ENCODE measurements at regions not wholly inside any gene's neighbourhood (a gene's known extent, or its start where the extent isn't known, plus 50 kb on each side); places are given as distances from the start of the nearest gene placed in this dataset.

DNA sequence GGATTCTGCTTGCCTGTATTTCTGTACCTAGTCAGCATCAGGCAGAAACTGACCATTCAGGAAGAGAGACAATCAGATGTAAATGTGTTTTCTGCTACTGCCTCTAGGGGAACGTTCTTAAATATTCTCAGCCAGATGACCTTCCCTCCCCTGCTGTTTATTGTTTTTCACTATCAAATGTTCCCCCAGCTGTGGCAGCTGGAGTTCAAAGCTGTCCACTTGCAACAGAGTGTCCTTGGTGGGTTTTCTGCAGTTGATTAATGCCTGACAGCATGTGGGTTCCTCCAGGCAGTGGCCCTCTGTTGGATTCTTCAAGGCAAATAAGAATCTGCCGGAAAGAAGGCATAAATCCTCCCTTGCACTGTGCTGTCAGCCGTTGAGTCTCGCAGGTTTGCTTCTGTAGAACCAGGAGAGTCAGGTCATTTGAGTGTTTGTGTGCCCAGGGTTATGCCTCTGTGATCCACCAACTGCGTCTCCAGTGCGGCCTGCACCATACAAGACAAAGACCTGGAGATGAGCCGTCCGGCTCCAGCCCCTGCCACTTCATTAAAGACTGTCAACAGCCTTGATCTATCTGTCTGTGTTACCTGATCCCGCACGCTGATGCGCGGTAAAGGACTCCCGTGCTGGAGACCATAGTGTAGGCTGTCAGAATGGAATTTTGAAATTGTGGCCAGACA lies 203.4 kb downstream of the GADD45G start:
- Histone ChIP-seq H3K27ac (ENCODE audit: low read depth in 1 of 2, low read length in 2 of 2) (no peak overlapping the region), H3K4me1 (ENCODE audit: control insufficient read depth in 1 of 2, insufficient read depth in 2 of 2, low read length in 2 of 2) (no peaks in the 10 kb centered on the region), H3K27me3 (ENCODE audit: control insufficient read depth in 1 of 2, insufficient read depth in 2 of 2, low read length in 1 of 2) (no peaks in the 10 kb centered on the region), H3K4me3 (ENCODE audit: low read length in 2 of 2) (no peak overlapping the region), H3K9me3 (ENCODE audit: control insufficient read depth, low read length) (no peaks in the 10 kb centered on the region), H3K36me3 (ENCODE audit: control insufficient read depth in 1 of 2, insufficient read depth in 2 of 2, low read length in 1 of 2) (no peaks in the 10 kb centered on the region)
- WGBS, 2 donors, result 94 to 96% methylated on average over 13 of the region's 13 CpGs
- ATAC-seq (ENCODE audit: low FRiP score) (no peak), DNase-seq (no peak)
- intact Hi-C loops (cut with DNase I), result no loop called here

DNA sequence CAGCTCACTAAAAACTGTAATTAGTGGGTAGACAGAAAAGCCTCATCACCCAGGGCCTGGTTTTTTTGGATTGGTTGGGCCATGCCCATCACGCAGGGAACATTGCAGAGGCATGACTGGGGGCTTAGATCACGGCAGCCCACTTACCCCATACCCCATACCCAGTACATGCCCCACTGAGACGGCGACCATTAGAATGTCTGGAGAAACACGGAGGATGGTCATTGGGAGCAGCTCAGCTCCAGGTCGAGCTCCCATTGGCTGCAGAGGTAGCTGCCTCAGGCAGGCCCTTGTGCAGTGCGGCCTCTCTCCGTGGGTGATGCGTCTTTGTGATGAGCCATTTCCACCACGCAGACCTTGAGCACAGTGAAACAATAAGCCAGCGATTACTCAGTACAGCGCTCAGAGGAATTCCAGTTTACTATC lies 204.0 kb downstream of the GADD45G start:
- WGBS, 2 donors, result 97 to 98% methylated on average over 12 of the region's 12 CpGs
- no peaks in the 10 kb centered on the region for H3K9me3 ChIP-seq (ENCODE audit: control insufficient read depth, low read length)
- H3K27ac ChIP-seq (ENCODE audit: low read depth in 1 of 2, low read length in 2 of 2), result no peak overlapping the region
- no peak for DNase-seq
- H3K36me3 ChIP-seq (ENCODE audit: control insufficient read depth in 1 of 2, insufficient read depth in 2 of 2, low read length in 1 of 2), result no peaks in the 10 kb centered on the region
- H3K4me3 ChIP-seq (ENCODE audit: low read length in 2 of 2), result no peak overlapping the region
- no peaks in the 10 kb centered on the region for H3K27me3 ChIP-seq (ENCODE audit: control insufficient read depth in 1 of 2, insufficient read depth in 2 of 2, low read length in 1 of 2)
- intact Hi-C loops (cut with DNase I), result no loop called here
- ATAC-seq (ENCODE audit: low FRiP score), result no peak
- H3K4me1 ChIP-seq (ENCODE audit: control insufficient read depth in 1 of 2, insufficient read depth in 2 of 2, low read length in 2 of 2), result no peaks in the 10 kb centered on the region

GRCh38 chr9:89810431-89810830 lies 205.6 kb downstream of the GADD45G start:
- H3K27me3 ChIP-seq (ENCODE audit: control insufficient read depth in 1 of 2, insufficient read depth in 2 of 2, low read length in 1 of 2), result no peaks in the 10 kb centered on the region
- ATAC-seq (ENCODE audit: low FRiP score) (no peak), DNase-seq (no peak)
- WGBS, 2 donors, result 65 to 83% methylated on average over 7 of the region's 7 CpGs
- H3K9me3 ChIP-seq (ENCODE audit: control insufficient read depth, low read length), result no peaks in the 10 kb centered on the region
- H3K27ac ChIP-seq (ENCODE audit: low read depth in 1 of 2, low read length in 2 of 2), result no peak overlapping the region
- H3K4me3 ChIP-seq (ENCODE audit: low read length in 2 of 2), result no peak overlapping the region
- no peaks in the 10 kb centered on the region for H3K36me3 ChIP-seq (ENCODE audit: control insufficient read depth in 1 of 2, insufficient read depth in 2 of 2, low read length in 1 of 2)
- H3K4me1 ChIP-seq (ENCODE audit: control insufficient read depth in 1 of 2, insufficient read depth in 2 of 2, low read length in 2 of 2), result no peaks in the 10 kb centered on the region
- intact Hi-C loops (cut with DNase I), result no loop called here

DNA sequence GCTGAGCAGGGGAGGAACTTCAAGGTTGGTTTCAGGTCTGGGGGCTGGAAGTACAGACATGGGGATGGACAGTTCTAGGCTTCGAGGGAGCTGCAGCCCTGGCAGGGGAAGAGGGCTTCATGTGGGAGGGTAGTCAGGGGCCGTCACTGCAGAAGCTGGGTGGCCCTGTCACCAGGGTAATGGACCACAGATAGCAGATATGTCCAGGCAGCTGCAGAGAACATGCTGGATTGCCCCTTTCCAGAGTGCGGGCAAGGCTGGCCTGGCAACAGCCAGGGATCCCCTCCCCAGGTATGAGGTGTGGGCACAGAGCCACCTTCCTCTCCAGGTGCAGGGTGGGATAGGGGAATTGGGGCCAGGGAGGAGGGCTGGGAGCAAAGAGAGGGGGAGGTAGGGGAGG lies 206.5 kb downstream of the GADD45G start:
- 92 to 98% methylated on average over 3 of the region's 3 CpGs for WGBS, 2 donors
- no peaks in the 10 kb centered on the region for H3K27me3 ChIP-seq (ENCODE audit: control insufficient read depth in 1 of 2, insufficient read depth in 2 of 2, low read length in 1 of 2)
- no peak overlapping the region for H3K4me3 ChIP-seq (ENCODE audit: low read length in 2 of 2)
- no peaks in the 10 kb centered on the region for H3K9me3 ChIP-seq (ENCODE audit: control insufficient read depth, low read length)
- no peaks in the 10 kb centered on the region for H3K36me3 ChIP-seq (ENCODE audit: control insufficient read depth in 1 of 2, insufficient read depth in 2 of 2, low read length in 1 of 2)
- intact Hi-C loops (cut with DNase I), result no loop called here
- H3K4me1 ChIP-seq (ENCODE audit: control insufficient read depth in 1 of 2, insufficient read depth in 2 of 2, low read length in 2 of 2), result no peaks in the 10 kb centered on the region
- DNase-seq (no peak), ATAC-seq (ENCODE audit: low FRiP score) (no peak)
- no peak overlapping the region for H3K27ac ChIP-seq (ENCODE audit: low read depth in 1 of 2, low read length in 2 of 2)

GRCh38 chr9:89811886-89812450 lies 207.2 kb downstream of the GADD45G start:
- ATAC-seq (ENCODE audit: low FRiP score) (no peak), DNase-seq (no peak)
- H3K27me3 ChIP-seq (ENCODE audit: control insufficient read depth in 1 of 2, insufficient read depth in 2 of 2, low read length in 1 of 2), result no peaks in the 10 kb centered on the region
- WGBS, 2 donors, result 93 to 94% methylated on average over 10 of the region's 10 CpGs
- no peak overlapping the region for H3K4me3 ChIP-seq (ENCODE audit: low read length in 2 of 2)
- H3K9me3 ChIP-seq (ENCODE audit: control insufficient read depth, low read length), result no peaks in the 10 kb centered on the region
- H3K4me1 ChIP-seq (ENCODE audit: control insufficient read depth in 1 of 2, insufficient read depth in 2 of 2, low read length in 2 of 2), result no peaks in the 10 kb centered on the region
- no peaks in the 10 kb centered on the region for H3K36me3 ChIP-seq (ENCODE audit: control insufficient read depth in 1 of 2, insufficient read depth in 2 of 2, low read length in 1 of 2)
- intact Hi-C loops (cut with DNase I), result no loop called here
- H3K27ac ChIP-seq (ENCODE audit: low read depth in 1 of 2, low read length in 2 of 2), result no peak overlapping the region

GRCh38 chr9:89812556-89813181 lies 207.9 kb downstream of the GADD45G start:
- Histone ChIP-seq H3K27me3 (ENCODE audit: control insufficient read depth in 1 of 2, insufficient read depth in 2 of 2, low read length in 1 of 2) (no peaks in the 10 kb centered on the region), H3K27ac (ENCODE audit: low read depth in 1 of 2, low read length in 2 of 2) (no peak overlapping the region), H3K4me3 (ENCODE audit: low read length in 2 of 2) (no peak overlapping the region), H3K9me3 (ENCODE audit: control insufficient read depth, low read length) (no peaks in the 10 kb centered on the region), H3K36me3 (ENCODE audit: control insufficient read depth in 1 of 2, insufficient read depth in 2 of 2, low read length in 1 of 2) (no peaks in the 10 kb centered on the region), H3K4me1 (ENCODE audit: control insufficient read depth in 1 of 2, insufficient read depth in 2 of 2, low read length in 2 of 2) (no peaks in the 10 kb centered on the region)
- DNase-seq (no peak), ATAC-seq (ENCODE audit: low FRiP score) (no peak)
- intact Hi-C loops (cut with DNase I), result no loop called here
- WGBS, 2 donors, result 90 to 95% methylated on average over 10 of the region's 10 CpGs

- Histone ChIP-seq H3K27ac (ENCODE audit: low read depth in 1 of 2, low read length in 2 of 2) (no peak overlapping the region), H3K36me3 (ENCODE audit: control insufficient read depth in 1 of 2, insufficient read depth in 2 of 2, low read length in 1 of 2) (no peaks in the 10 kb centered on the region), H3K27me3 (ENCODE audit: control insufficient read depth in 1 of 2, insufficient read depth in 2 of 2, low read length in 1 of 2) (no peaks in the 10 kb centered on the region), H3K4me3 (ENCODE audit: low read length in 2 of 2) (no peak overlapping the region), H3K9me3 (ENCODE audit: control insufficient read depth, low read length) (no peaks in the 10 kb centered on the region), H3K4me1 (ENCODE audit: control insufficient read depth in 1 of 2, insufficient read depth in 2 of 2, low read length in 2 of 2) (no peaks in the 10 kb centered on the region)
- ATAC-seq (ENCODE audit: low FRiP score) (no peak), DNase-seq (no peak)
- intact Hi-C loops (cut with DNase I), result no loop called here
- 96 to 97% methylated on average over 5 of the region's 5 CpGs for WGBS, 2 donors
These were observed 208.7 kb downstream of the GADD45G start for GRCh38 chr9:89813482-89813881.

DNA sequence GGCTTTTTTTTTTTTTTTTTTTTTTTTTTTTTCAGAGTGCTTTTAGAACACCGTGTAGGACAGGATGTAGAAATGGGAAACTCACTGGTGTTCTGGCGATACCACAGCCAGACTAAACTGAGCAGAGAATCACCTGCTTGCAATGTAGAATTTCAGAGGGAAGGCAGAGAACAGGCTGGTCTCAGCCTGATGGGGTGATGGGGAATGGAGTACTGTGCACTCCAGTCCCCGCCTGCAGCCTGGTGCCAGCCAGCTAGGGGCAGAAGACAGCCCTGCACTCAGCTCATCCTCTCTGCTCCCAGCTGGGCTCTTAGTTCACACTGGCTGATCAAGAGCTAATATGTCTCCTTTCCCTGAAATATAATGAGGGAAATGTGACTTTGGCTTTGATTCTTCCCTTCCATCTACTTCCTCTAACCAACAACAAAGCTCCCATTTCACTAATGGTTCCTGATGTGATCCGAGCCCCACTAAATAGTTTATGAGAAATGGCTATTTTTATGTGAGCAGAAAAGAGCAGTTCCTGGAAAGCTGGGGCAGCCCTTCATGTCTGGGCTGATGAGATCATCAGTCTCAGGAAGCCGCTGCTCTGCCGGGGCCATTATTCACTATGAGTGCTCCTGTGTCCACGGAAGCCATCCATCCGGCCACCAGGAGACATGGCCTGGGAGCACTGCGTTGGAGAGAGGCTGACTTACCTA lies 209.7 kb downstream of the GADD45G start:
- no peak overlapping the region for H3K27ac ChIP-seq (ENCODE audit: low read depth in 1 of 2, low read length in 2 of 2)
- no peak overlapping the region for H3K4me3 ChIP-seq (ENCODE audit: low read length in 2 of 2)
- ATAC-seq (ENCODE audit: low FRiP score) (no peak), DNase-seq (peak in 1 of 2 donors; percentile 56)
- H3K9me3 ChIP-seq (ENCODE audit: control insufficient read depth, low read length), result no peaks in the 10 kb centered on the region
- H3K27me3 ChIP-seq (ENCODE audit: control insufficient read depth in 1 of 2, insufficient read depth in 2 of 2, low read length in 1 of 2), result no peaks in the 10 kb centered on the region
- WGBS, 2 donors, result 35 to 38% methylated on average over 9 of the region's 9 CpGs
- no peaks in the 10 kb centered on the region for H3K4me1 ChIP-seq (ENCODE audit: control insufficient read depth in 1 of 2, insufficient read depth in 2 of 2, low read length in 2 of 2)
- intact Hi-C loops (cut with DNase I), result no loop called here
- no peaks in the 10 kb centered on the region for H3K36me3 ChIP-seq (ENCODE audit: control insufficient read depth in 1 of 2, insufficient read depth in 2 of 2, low read length in 1 of 2)
